ENCODE measurements at regions not wholly inside any gene's neighbourhood (a gene's known extent, or its start where the extent isn't known, plus 50 kb on each side); places are given as distances from the start of the nearest gene placed in this dataset.

GRCh38 chr18:41378598-41378997 is 576.4 kb upstream of the PIK3C3 start:
- peak; percentile 22 for DNase-seq (ENCODE audit: low read depth)
- no peak overlapping the region for H3K4me3 ChIP-seq (ENCODE audit: low read depth, low read length)
- peak; percentile 29 for TF ChIP-seq CTCF (IDR thresholded peaks at IDR 0.05; ENCODE audit: insufficient read depth, low read depth, low read length)

GRCh38 chr18:41373612-41374011 is 581.4 kb upstream of the PIK3C3 start:
- no peak overlapping the region for H3K4me3 ChIP-seq (ENCODE audit: low read depth, low read length)
- no peak for TF ChIP-seq CTCF (IDR thresholded peaks at IDR 0.05; ENCODE audit: insufficient read depth, low read depth, low read length)
- DNase-seq (ENCODE audit: low read depth): no peak

- no peak overlapping the region for H3K4me3 ChIP-seq (ENCODE audit: low read depth, low read length)
- no peak for DNase-seq (ENCODE audit: low read depth)
- TF ChIP-seq CTCF (IDR thresholded peaks at IDR 0.05; ENCODE audit: insufficient read depth, low read depth, low read length): no peak
These were observed 582.9 kb upstream of the PIK3C3 start for GRCh38 chr18:41372046-41372665.

- H3K4me3 ChIP-seq (ENCODE audit: low read depth, low read length): no peak overlapping the region
- no peak for DNase-seq (ENCODE audit: low read depth)
- TF ChIP-seq CTCF (IDR thresholded peaks at IDR 0.05; ENCODE audit: insufficient read depth, low read depth, low read length): no peak
These were observed 583.6 kb upstream of the PIK3C3 start for GRCh38 chr18:41371156-41372045.

GRCh38 chr18:41370740-41371139 is 584.3 kb upstream of the PIK3C3 start:
- no peak for DNase-seq (ENCODE audit: low read depth)
- TF ChIP-seq CTCF (IDR thresholded peaks at IDR 0.05; ENCODE audit: insufficient read depth, low read depth, low read length): no peak
- H3K4me3 ChIP-seq (ENCODE audit: low read depth, low read length): no peak overlapping the region

- H3K4me3 ChIP-seq (ENCODE audit: low read depth, low read length): no peak overlapping the region
- no peak for TF ChIP-seq CTCF (IDR thresholded peaks at IDR 0.05; ENCODE audit: insufficient read depth, low read depth, low read length)
- DNase-seq (ENCODE audit: low read depth): no peak
These were observed 597.3 kb upstream of the PIK3C3 start for GRCh38 chr18:41357708-41358107.

Measured in fibroblast of villous mesenchyme (primary cell).